Activated CD4-positive, alpha-beta T cell treated with anti-CD3 and anti-CD28 coated beads, Interleukin-2, amount 10 ng/mL, durations not matched to agents 7 days and 5 days (primary cell): ENCODE measurements at regions not wholly inside any gene's neighbourhood (a gene's known extent, or its start where the extent isn't known, plus 50 kb on each side); places are given as distances from the start of the nearest gene placed in this dataset.

Experiments used
- CTCF ChIA-PET: fragments of 350-600 bp; sonication (Branson Sonifier 250); formaldehyde crosslinking; loops from one replicate; lab custom pipeline; 2021; ENCODE audit warnings: antibody characterized with exemption; lab: Charles Lee
- POLR2A ChIA-PET: fragments of 350-600 bp; sonication (Branson Sonifier 250); formaldehyde crosslinking; loops from one replicate; lab custom pipeline; 2021; ENCODE audit warnings: antibody characterized with exemption; lab: Charles Lee
- DNase-seq: peaks from one replicate; pipeline ENCODE4 v3.0.0-alpha.2; 2020
- H3K27ac Mint-ChIP-seq: one replicate; pipeline ENCODE4 v1.8.0; 2021; ENCODE audit warnings: mild to moderate bottlenecking, moderate library complexity, mixed read lengths
- H3K27me3 Mint-ChIP-seq: one replicate; pipeline ENCODE4 v1.8.0; 2021; ENCODE audit warnings: mixed read lengths
- H3K36me3 Mint-ChIP-seq: one replicate; pipeline ENCODE4 v1.8.0; 2021; ENCODE audit warnings: low read depth, mixed read lengths
- H3K4me1 Mint-ChIP-seq: one replicate; pipeline ENCODE4 v1.8.0; 2021; ENCODE audit warnings: mixed read lengths
- H3K4me3 Mint-ChIP-seq: one replicate; pipeline ENCODE4 v1.8.0; 2021; ENCODE audit warnings: mild to moderate bottlenecking, moderate library complexity, mixed read lengths
- H3K9me3 Mint-ChIP-seq: one replicate; pipeline ENCODE4 v1.8.0; 2021; ENCODE audit warnings: mixed read lengths

- Mint-ChIP-seq H3K9me3 (no peaks in the 10 kb centered on the region), H3K4me1 (no peaks in the 10 kb centered on the region), H3K36me3 (no peaks in the 10 kb centered on the region), H3K4me3 (no peak overlapping the region), H3K27me3 (no peaks in the 10 kb centered on the region), H3K27ac (no peak overlapping the region)
- ChIA-PET POLR2A (no interaction called here), CTCF (no interaction called here)
- DNase-seq = no peak
Measured at GRCh38 chr11:127622686-127623085, 622.1 kb upstream of the KIRREL3 start.

- Mint-ChIP-seq H3K4me1 (no peaks in the 10 kb centered on the region), H3K27ac (no peak overlapping the region), H3K36me3 (no peaks in the 10 kb centered on the region), H3K4me3 (no peak overlapping the region), H3K9me3 (no peaks in the 10 kb centered on the region), H3K27me3 (no peaks in the 10 kb centered on the region)
- ChIA-PET CTCF (no interaction called here), POLR2A (no interaction called here)
- no peak for DNase-seq
Measured at GRCh38 chr11:127620671-127621070, 620.1 kb upstream of the KIRREL3 start.

GRCh38 chr11:127619946-127620345 lies 619.4 kb upstream of the KIRREL3 start:
- no peaks in the 10 kb centered on the region for H3K4me1 Mint-ChIP-seq

GRCh38 chr11:127618721-127619120 lies 618.2 kb upstream of the KIRREL3 start:
- CTCF ChIA-PET = interaction anchor here (0.8 kb wide), 1 partner anchor 37 kb away, joined by 3 read pairs; no protein-coding TSS in a partner anchor
- Mint-ChIP-seq H3K27ac (no peak overlapping the region), H3K4me3 (no peak overlapping the region), H3K9me3 (no peaks in the 10 kb centered on the region), H3K4me1 (no peaks in the 10 kb centered on the region), H3K36me3 (no peaks in the 10 kb centered on the region), H3K27me3 (no peaks in the 10 kb centered on the region)
- POLR2A ChIA-PET = no interaction called here
- no peak for DNase-seq

More at GRCh38 chr11:127619946-127620345, 619.4 kb upstream of the KIRREL3 start:
- no peaks in the 10 kb centered on the region for H3K36me3 Mint-ChIP-seq
- H3K27me3 Mint-ChIP-seq = no peaks in the 10 kb centered on the region
- H3K27ac Mint-ChIP-seq = no peak overlapping the region
- CTCF ChIA-PET = no interaction called here
- DNase-seq = no peak
- no peak overlapping the region for H3K4me3 Mint-ChIP-seq
- POLR2A ChIA-PET = no interaction called here
- no peaks in the 10 kb centered on the region for H3K9me3 Mint-ChIP-seq

- no peak overlapping the region for H3K27ac Mint-ChIP-seq
- H3K4me3 Mint-ChIP-seq = no peak overlapping the region
- DNase-seq = no peak
- ChIA-PET CTCF (no interaction called here), POLR2A (no interaction called here)
- H3K36me3 Mint-ChIP-seq = no peaks in the 10 kb centered on the region
- no peaks in the 10 kb centered on the region for H3K27me3 Mint-ChIP-seq
- no peaks in the 10 kb centered on the region for H3K9me3 Mint-ChIP-seq
- no peaks in the 10 kb centered on the region for H3K4me1 Mint-ChIP-seq
Measured at GRCh38 chr11:127616158-127616557, 615.6 kb upstream of the KIRREL3 start.

- no peaks in the 10 kb centered on the region for H3K9me3 Mint-ChIP-seq
- no peak for DNase-seq
- no peaks in the 10 kb centered on the region for H3K36me3 Mint-ChIP-seq
- POLR2A ChIA-PET = no interaction called here
- H3K4me1 Mint-ChIP-seq = no peaks in the 10 kb centered on the region
- H3K4me3 Mint-ChIP-seq = no peak overlapping the region
- no peak overlapping the region for H3K27ac Mint-ChIP-seq
- H3K27me3 Mint-ChIP-seq = no peaks in the 10 kb centered on the region
- CTCF ChIA-PET = interaction anchor here (1.2 kb wide), 1 partner anchor 8 kb away, joined by 3 read pairs; no protein-coding TSS in a partner anchor
Measured at GRCh38 chr11:127612607-127613006, 612.0 kb upstream of the KIRREL3 start.

- DNase-seq = no peak
- Mint-ChIP-seq H3K36me3 (no peaks in the 10 kb centered on the region), H3K9me3 (no peaks in the 10 kb centered on the region), H3K27me3 (no peaks in the 10 kb centered on the region), H3K4me3 (no peak overlapping the region), H3K4me1 (no peaks in the 10 kb centered on the region), H3K27ac (no peak overlapping the region)
- POLR2A ChIA-PET = no interaction called here
- CTCF ChIA-PET = no interaction called here
Measured at GRCh38 chr11:127609025-127609773, 608.6 kb upstream of the KIRREL3 start.

- Mint-ChIP-seq H3K4me3 (no peak overlapping the region), H3K9me3 (no peaks in the 10 kb centered on the region), H3K27me3 (no peaks in the 10 kb centered on the region), H3K27ac (no peak overlapping the region), H3K4me1 (no peaks in the 10 kb centered on the region), H3K36me3 (no peaks in the 10 kb centered on the region)
- ChIA-PET CTCF (no interaction called here), POLR2A (no interaction called here)
- no peak for DNase-seq
Measured at GRCh38 chr11:127607487-127608085, 607.0 kb upstream of the KIRREL3 start.

GRCh38 chr11:127601578-127601977 lies 601.0 kb upstream of the KIRREL3 start:
- ChIA-PET POLR2A (no interaction called here), CTCF (no interaction called here)
- Mint-ChIP-seq H3K9me3 (no peaks in the 10 kb centered on the region), H3K27me3 (no peaks in the 10 kb centered on the region), H3K4me1 (no peaks in the 10 kb centered on the region), H3K4me3 (no peak overlapping the region), H3K27ac (no peak overlapping the region), H3K36me3 (no peaks in the 10 kb centered on the region)
- DNase-seq = no peak

GRCh38 chr11:127600674-127601073 lies 600.1 kb upstream of the KIRREL3 start:
- H3K36me3 Mint-ChIP-seq = no peaks in the 10 kb centered on the region
- ChIA-PET POLR2A (no interaction called here), CTCF (no interaction called here)
- H3K4me1 Mint-ChIP-seq = no peaks in the 10 kb centered on the region
- no peak for DNase-seq
- H3K4me3 Mint-ChIP-seq = no peak overlapping the region
- no peak overlapping the region for H3K27ac Mint-ChIP-seq
- no peaks in the 10 kb centered on the region for H3K9me3 Mint-ChIP-seq
- H3K27me3 Mint-ChIP-seq = no peaks in the 10 kb centered on the region

GRCh38 chr11:127598476-127598875 lies 597.9 kb upstream of the KIRREL3 start:
- ChIA-PET CTCF (no interaction called here), POLR2A (no interaction called here)
- H3K36me3 Mint-ChIP-seq = no peaks in the 10 kb centered on the region
- H3K4me3 Mint-ChIP-seq = no peak overlapping the region
- H3K4me1 Mint-ChIP-seq = no peaks in the 10 kb centered on the region
- no peaks in the 10 kb centered on the region for H3K9me3 Mint-ChIP-seq
- H3K27ac Mint-ChIP-seq = no peak overlapping the region
- H3K27me3 Mint-ChIP-seq = no peaks in the 10 kb centered on the region
- DNase-seq = no peak

- H3K4me1 Mint-ChIP-seq = no peaks in the 10 kb centered on the region
- no peak for DNase-seq
- H3K4me3 Mint-ChIP-seq = no peak overlapping the region
- ChIA-PET CTCF (no interaction called here), POLR2A (no interaction called here)
- no peak overlapping the region for H3K27ac Mint-ChIP-seq
- no peaks in the 10 kb centered on the region for H3K27me3 Mint-ChIP-seq
- H3K36me3 Mint-ChIP-seq = no peaks in the 10 kb centered on the region
- H3K9me3 Mint-ChIP-seq = no peaks in the 10 kb centered on the region
Measured at GRCh38 chr11:127596433-127596832, 595.9 kb upstream of the KIRREL3 start.

- H3K36me3 Mint-ChIP-seq = no peaks in the 10 kb centered on the region
- no peaks in the 10 kb centered on the region for H3K4me1 Mint-ChIP-seq
- ChIA-PET POLR2A (no interaction called here), CTCF (no interaction called here)
- no peak overlapping the region for H3K4me3 Mint-ChIP-seq
- no peak overlapping the region for H3K27ac Mint-ChIP-seq
- no peak for DNase-seq
- H3K9me3 Mint-ChIP-seq = no peaks in the 10 kb centered on the region
- H3K27me3 Mint-ChIP-seq = no peaks in the 10 kb centered on the region
Measured at GRCh38 chr11:127592371-127592770, 591.8 kb upstream of the KIRREL3 start.

- Mint-ChIP-seq H3K4me3 (no peak overlapping the region), H3K4me1 (no peaks in the 10 kb centered on the region), H3K27me3 (no peaks in the 10 kb centered on the region), H3K27ac (no peak overlapping the region), H3K9me3 (no peaks in the 10 kb centered on the region), H3K36me3 (no peaks in the 10 kb centered on the region)
- ChIA-PET POLR2A (no interaction called here), CTCF (no interaction called here)
- no peak for DNase-seq
Measured at GRCh38 chr11:127590314-127590713, 589.7 kb upstream of the KIRREL3 start.
